PFSK-1 (cell line): ENCODE measurements at regions not wholly inside any gene's neighbourhood (a gene's known extent, or its start where the extent isn't known, plus 50 kb on each side); places are given as distances from the start of the nearest gene placed in this dataset.

ENCODE experiments used
- POLR2AphosphoS5 ChIP-seq: IDR thresholded peaks from 2 replicates; pipeline ENCODE4 v1.6.1; 2012; ENCODE audit warnings: low read depth, mild to moderate bottlenecking, control low read depth, low read length, moderate library complexity
- REST ChIP-seq, 2 experiments: IDR thresholded peaks; 2 replicates each; pipeline versions ENCODE4 v1.6.1 to v1.8.0; 2011 to 2012; ENCODE audit warnings: low read depth in 2 of 2, low read length in 2 of 2, control low read depth in 1 of 2, inconsistent platforms in 1 of 2, mild to moderate bottlenecking in 1 of 2, moderate library complexity in 1 of 2; ENCODE audit not compliant: insufficient read depth in 1 of 2
- TAF1 ChIP-seq: IDR thresholded peaks from 2 replicates; pipeline ENCODE4 v1.6.1; 2012; ENCODE audit warnings: low read length, control low read depth, borderline replicate concordance; ENCODE audit not compliant: insufficient read depth

GRCh38 chr20:12345978-12346377, 428.3 kb downstream of the BTBD3 start:
- TF ChIP-seq POLR2AphosphoS5 (no peak), REST (IDR thresholded peaks at IDR 0.05; ENCODE audit: insufficient read depth in 1 of 2, low read depth in 2 of 2, low read length in 2 of 2) (no peak), TAF1 (no peak)
